GM23338 (cell line): ENCODE measurements at regions not wholly inside any gene's neighbourhood (a gene's known extent, or its start where the extent isn't known, plus 50 kb on each side); places are given as distances from the start of the nearest gene placed in this dataset.

Source experiments
- ATAC-seq: fragments of 200-7000 bp; cut with Tn5 transposase; 3 replicates; pipeline ENCODE4 v1.9.1; 2020
- DNase-seq: peaks from one replicate; pipeline ENCODE4 v3.0.0-alpha.2; 2015; ENCODE audit warnings: low spot score
- H2AFZ ChIP-seq: fragments of 200-600 bp; sonication (generic); 2 replicates; pipeline ENCODE4 v1.8.0; 2016; ENCODE audit warnings: antibody characterized with exemption, mild to moderate bottlenecking, moderate library complexity
- H3F3A ChIP-seq: fragments of 200-600 bp; sonication (generic); replicated peaks from 2 replicates; pipeline ENCODE4 v1.8.0; 2017; ENCODE audit warnings: antibody characterized with exemption, mixed run types, low read depth
- H3K27ac ChIP-seq: fragments of 200-600 bp; sonication (generic); 2 replicates; pipeline ENCODE4 v1.6.1; 2016; ENCODE audit warnings: low read depth
- H3K27me3 ChIP-seq: fragments of 200-600 bp; sonication (generic); 2 replicates; pipeline ENCODE4 v1.8.0; 2016; ENCODE audit warnings: mild to moderate bottlenecking, mixed run types, moderate library complexity; ENCODE audit not compliant: insufficient read depth
- H3K36me3 ChIP-seq: fragments of 200-600 bp; sonication (generic); 2 replicates; pipeline ENCODE4 v1.8.0; 2016; ENCODE audit warnings: mild to moderate bottlenecking; ENCODE audit not compliant: insufficient read depth
- H3K4me1 ChIP-seq: fragments of 200-600 bp; sonication (generic); 2 replicates; pipeline ENCODE4 v1.8.0; 2016; ENCODE audit warnings: mild to moderate bottlenecking, moderate library complexity; ENCODE audit not compliant: insufficient read depth
- H3K4me2 ChIP-seq: fragments of 200-600 bp; sonication (generic); 2 replicates; pipeline ENCODE4 v1.7.1; 2017; ENCODE audit warnings: mixed run types
- H3K4me3 ChIP-seq: fragments of 200-600 bp; sonication (generic); 2 replicates; pipeline ENCODE4 v1.6.1; 2016; ENCODE audit warnings: mixed run types
- H3K79me2 ChIP-seq: fragments of 200-600 bp; sonication (generic); replicated peaks from 2 replicates; pipeline ENCODE4 v1.8.0; 2017; ENCODE audit warnings: mild to moderate bottlenecking; ENCODE audit not compliant: insufficient read depth
- H3K9me2 ChIP-seq: fragments of 200-600 bp; sonication (generic); 2 replicates; pipeline ENCODE4 v1.8.0; 2017; ENCODE audit not compliant: insufficient read depth
- H4K20me1 ChIP-seq: fragments of 200-600 bp; sonication (generic); replicated peaks from 2 replicates; pipeline ENCODE4 v1.8.0; 2017; ENCODE audit warnings: mild to moderate bottlenecking; ENCODE audit not compliant: insufficient read depth
- H3K27ac Mint-ChIP-seq: 2 replicates; pipeline ENCODE4 v1.8.0; 2020; ENCODE audit warnings: inconsistent platforms, mild to moderate bottlenecking, moderate library complexity, mixed read lengths
- H3K27me3 Mint-ChIP-seq: 3 replicates; pipeline ENCODE4 v1.8.0; 2022; ENCODE audit warnings: low read depth, mild to moderate bottlenecking, moderate library complexity, mixed read lengths, inconsistent platforms; ENCODE audit not compliant: insufficient read depth, poor library complexity
- H3K36me3 Mint-ChIP-seq: 3 replicates; pipeline ENCODE4 v1.8.0; 2021; ENCODE audit warnings: low read depth, mild to moderate bottlenecking, inconsistent platforms, moderate library complexity, mixed read lengths
- H3K4me1 Mint-ChIP-seq: 3 replicates; pipeline ENCODE4 v1.8.0; 2020; ENCODE audit warnings: mild to moderate bottlenecking, inconsistent platforms, mixed read lengths
- H3K4me3 Mint-ChIP-seq: 3 replicates; pipeline ENCODE4 v1.8.0; 2021; ENCODE audit warnings: moderate library complexity, mild to moderate bottlenecking, inconsistent platforms, mixed read lengths
- H3K9me3 Mint-ChIP-seq: 3 replicates; pipeline ENCODE4 v1.8.0; 2020; ENCODE audit warnings: moderate library complexity, mild to moderate bottlenecking, inconsistent platforms, mixed read lengths
- CREB1 ChIP-seq: fragments of 250-450 bp; sonication (Bioruptor Pico); IDR thresholded peaks from 2 replicates; pipeline ENCODE4 v1.5.0; 2020; ENCODE audit warnings: low read depth, mild to moderate bottlenecking, moderate library complexity
- CTCF ChIP-seq, 2 experiments: fragments of 200-600 bp in 1 of 2; sonication (generic) in 1 of 2; conservative IDR thresholded peaks; 2 replicates each; pipeline versions ENCODE4 v1.5.1 to v1.6.1; 2016 to 2017; ENCODE audit warnings: antibody characterized with exemption in 2 of 2, low read depth in 2 of 2, mild to moderate bottlenecking in 2 of 2, moderate library complexity in 1 of 2
- ETS1 ChIP-seq: IDR thresholded peaks from 2 replicates; pipeline ENCODE4 v1.6.1; 2016; ENCODE audit warnings: antibody characterized with exemption
- JUNB ChIP-seq: IDR thresholded peaks from one replicate; pipeline ENCODE4 v1.6.1; 2016; ENCODE audit warnings: antibody characterized with exemption; ENCODE audit not compliant: unreplicated experiment
- NANOG ChIP-seq: IDR thresholded peaks from 2 replicates; pipeline ENCODE4 v1.6.1; 2016; ENCODE audit warnings: antibody characterized with exemption, borderline replicate concordance
- REST ChIP-seq: IDR thresholded peaks from one replicate; pipeline ENCODE4 v1.6.1; 2018; ENCODE audit warnings: antibody characterized with exemption; ENCODE audit not compliant: unreplicated experiment
- STAT1 ChIP-seq: IDR thresholded peaks from one replicate; pipeline ENCODE4 v1.6.1; 2016; ENCODE audit warnings: antibody characterized with exemption; ENCODE audit not compliant: unreplicated experiment
- ZNF114 ChIP-seq: fragments of 250-450 bp; sonication (Bioruptor Pico); IDR thresholded peaks from 2 replicates; pipeline ENCODE4 v1.5.0; 2020; ENCODE audit warnings: mild to moderate bottlenecking, moderate library complexity
- ZNF331 ChIP-seq: fragments of 250-450 bp; sonication (Bioruptor Pico); IDR thresholded peaks from 2 replicates; pipeline ENCODE4 v1.5.0; 2020; ENCODE audit warnings: low read depth, mild to moderate bottlenecking, moderate library complexity

DNA sequence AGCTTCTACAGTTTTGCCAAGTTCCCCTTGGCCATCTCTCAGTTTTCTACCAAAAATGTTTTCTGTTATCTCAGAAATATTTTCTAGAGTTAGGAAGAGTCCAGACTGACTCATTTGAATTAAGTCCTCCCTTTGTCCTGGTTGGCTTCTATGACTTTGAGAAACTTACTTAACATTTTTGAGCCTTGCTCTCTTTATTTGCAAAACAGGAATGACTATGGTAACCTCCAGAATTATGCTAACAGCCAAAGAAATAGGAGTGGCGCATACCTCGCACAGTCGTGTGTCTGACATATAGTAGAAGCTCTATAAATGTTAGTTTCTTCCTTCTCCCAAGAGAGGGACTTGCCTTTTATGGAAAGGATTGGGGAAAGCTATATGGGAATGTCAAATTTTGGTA, 841.1 kb downstream of the TSN start (continued):
- TF ChIP-seq ETS1 (no peak), STAT1 (no peak), ZNF331 (CRISPR knock-in tag) (no peak)

GRCh38 chr2:122598784-122599183, 843.3 kb downstream of the TSN start:
- H3K36me3 Mint-ChIP-seq: no peaks in the 10 kb centered on the region
- no peaks in the 10 kb centered on the region for H3K27me3 Mint-ChIP-seq
- DNase-seq (no peak), ATAC-seq (no peak)
- Histone ChIP-seq H2AFZ (no peak overlapping the region), H3K27ac (no peak overlapping the region), H3K79me2 (no peaks in the 10 kb centered on the region), H3K9me2 (peaks cover 17% of the 10 kb centered on the region), H3K4me3 (no peak overlapping the region), H3K27me3 (no peaks in the 10 kb centered on the region), H3K4me1 (no peaks in the 10 kb centered on the region), H3F3A (no peaks in the 10 kb centered on the region), H3K4me2 (no peak overlapping the region), H4K20me1 (no peaks in the 10 kb centered on the region), H3K36me3 (no peaks in the 10 kb centered on the region)
- no peak overlapping the region for H3K4me3 Mint-ChIP-seq
- TF ChIP-seq JUNB: no peak
- TF ChIP-seq ETS1: no peak
- TF ChIP-seq STAT1: no peak
- no peak for TF ChIP-seq REST
- TF ChIP-seq ZNF114 (CRISPR knock-in tag): no peak
- TF ChIP-seq CTCF (conservative IDR thresholded peaks at IDR 0.05; ENCODE audit: low read depth in 2 of 2): no peak
- no peak for TF ChIP-seq CREB1
- no peak for TF ChIP-seq NANOG
- no peaks in the 10 kb centered on the region for H3K4me1 Mint-ChIP-seq
- no peaks in the 10 kb centered on the region for H3K9me3 Mint-ChIP-seq
- H3K27ac Mint-ChIP-seq: no peak overlapping the region
